Omental fat pad (tissue), 3 donors: ENCODE measurements at regions not wholly inside any gene's neighbourhood (a gene's known extent, or its start where the extent isn't known, plus 50 kb on each side); places are given as distances from the start of the nearest gene placed in this dataset.

Source experiments
- ATAC-seq: fragments of 150-250 bp; one replicate; pipeline ENCODE4 v1.9.1; 2016; ENCODE audit warnings: mild to moderate bottlenecking, moderate library complexity; ENCODE audit not compliant: low FRiP score
- DNase-seq: peaks from one replicate; pipeline ENCODE4 v3.0.0-alpha.2; 2019; ENCODE audit warnings: low spot score
- CTCF ChIP-seq, 3 donors: fragments of 450-650 bp; IDR thresholded peaks; one replicate each; pipeline ENCODE4 v1.5.1; 2016 to 2017; ENCODE audit warnings: antibody characterized with exemption in 3 of 3, mild to moderate bottlenecking in 3 of 3, moderate library complexity in 2 of 3

GRCh38 chr16:85348065-85348840 is 236.0 kb upstream of the CIBAR2 start:
- no peak for ATAC-seq
- no peak for DNase-seq
- no peak for TF ChIP-seq CTCF (IDR thresholded peaks at IDR 0.05)

GRCh38 chr16:85348911-85349334 is 236.7 kb upstream of the CIBAR2 start:
- DNase-seq (no peak), ATAC-seq (no peak)
- TF ChIP-seq CTCF (IDR thresholded peaks at IDR 0.05): no peak

- no peak for DNase-seq
Observed at GRCh38 chr16:85349365-85350145, 237.3 kb upstream of the CIBAR2 start.

GRCh38 chr16:85350146-85350728 is 238.0 kb upstream of the CIBAR2 start:
- ATAC-seq (no peak), DNase-seq (no peak)
- no peak for TF ChIP-seq CTCF (IDR thresholded peaks at IDR 0.05)

More at GRCh38 chr16:85349365-85350145, 237.3 kb upstream of the CIBAR2 start:
- ATAC-seq: no peak
- no peak for TF ChIP-seq CTCF (IDR thresholded peaks at IDR 0.05)

- TF ChIP-seq CTCF (IDR thresholded peaks at IDR 0.05): no peak
- no peak for DNase-seq
- ATAC-seq: peak; percentile 49
Observed at GRCh38 chr16:85350973-85351372, 238.7 kb upstream of the CIBAR2 start.

- no peak for DNase-seq
- ATAC-seq: no peak
Observed at GRCh38 chr16:85353013-85353412, 240.7 kb upstream of the CIBAR2 start.

More at GRCh38 chr16:85353013-85353412, 240.7 kb upstream of the CIBAR2 start:
- TF ChIP-seq CTCF (IDR thresholded peaks at IDR 0.05): no peak
